ENCODE measurements at regions not wholly inside any gene's neighbourhood (a gene's known extent, or its start where the extent isn't known, plus 50 kb on each side); places are given as distances from the start of the nearest gene placed in this dataset.

- no peak for TF ChIP-seq SP1 (IDR thresholded peaks at IDR 0.05)
- no peak for TF ChIP-seq ZBTB33 (IDR thresholded peaks at IDR 0.05)
- TF ChIP-seq REST (IDR thresholded peaks at IDR 0.05) = no peak
- TF ChIP-seq, protein P1, sequence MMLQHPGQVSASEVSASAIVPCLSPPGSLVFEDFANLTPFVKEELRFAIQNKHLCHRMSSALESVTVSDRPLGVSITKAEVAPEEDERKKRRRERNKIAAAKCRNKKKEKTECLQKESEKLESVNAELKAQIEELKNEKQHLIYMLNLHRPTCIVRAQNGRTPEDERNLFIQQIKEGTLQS (IDR thresholded peaks at IDR 0.05) = no peak
- TF ChIP-seq GABPA (IDR thresholded peaks at IDR 0.05 in 1 of 2, conservative IDR thresholded peaks at IDR 0.05 in 1 of 2) = no peak
- no peak for TF ChIP-seq NR2F2 (IDR thresholded peaks at IDR 0.05)
- no peak for TF ChIP-seq FOXA2 (IDR thresholded peaks at IDR 0.05)
- no peak for TF ChIP-seq RAD21 (IDR thresholded peaks at IDR 0.05)
- TF ChIP-seq TAF1 (conservative IDR thresholded peaks at IDR 0.05) = no peak
- no peak for TF ChIP-seq HNF4A (conservative IDR thresholded peaks at IDR 0.05)
- no peak for TF ChIP-seq HNF4G (IDR thresholded peaks at IDR 0.05)
- no peak for TF ChIP-seq YY1 (IDR thresholded peaks at IDR 0.05)
- no peak for TF ChIP-seq FOXA1 (IDR thresholded peaks at IDR 0.05)
- TF ChIP-seq MAX (IDR thresholded peaks at IDR 0.05) = no peak
- no peak for TF ChIP-seq RXRA (IDR thresholded peaks at IDR 0.05)
- no peak for TF ChIP-seq JUND (IDR thresholded peaks at IDR 0.05)
- no peak for TF ChIP-seq EGR1 (IDR thresholded peaks at IDR 0.05; ENCODE audit: low read depth in 2 of 2)
- TF ChIP-seq CTCF (IDR thresholded peaks at IDR 0.05; ENCODE audit: low read depth, low read length, missing input control) = no peak
- H3K36me3 ChIP-seq (ENCODE audit: control insufficient read depth in 4 of 4, insufficient read depth in 3 of 4, low read depth in 1 of 4, low read length in 3 of 4) = no peaks in the 10 kb centered on the region
- H3K27me3 ChIP-seq (ENCODE audit: control insufficient read depth in 4 of 4, insufficient read depth in 4 of 4, low read length in 3 of 4) = peaks cover 0 to 2% (median 0%) of the 10 kb centered on the region in 4 donors
- no peaks in the 10 kb centered on the region for H3K4me1 ChIP-seq (ENCODE audit: control insufficient read depth in 4 of 4, insufficient read depth in 4 of 4, low read length in 3 of 4)
- H3K4me3 ChIP-seq (ENCODE audit: low read depth in 1 of 3, low read length in 3 of 3) = no peak overlapping the region
- H3K27ac ChIP-seq (ENCODE audit: low read depth in 1 of 2, low read length in 2 of 2) = no peak overlapping the region
- WGBS = 53% methylated on average over 3 of the region's 3 CpGs
- H3K9ac ChIP-seq (ENCODE audit: low read depth in 1 of 2, low read length in 2 of 2) = no peak overlapping the region
- no peaks in the 10 kb centered on the region for H3K9me3 ChIP-seq (ENCODE audit: control insufficient read depth in 4 of 4, low read length in 3 of 4)
- no peak for DNase-seq (ENCODE audit: low spot score)
Measured at GRCh38 chr5:107313921-107314320, 356.8 kb downstream of the EFNA5 start.

Measured in liver (tissue), 8 donors.